ENCODE measurements at regions not wholly inside any gene's neighbourhood (a gene's known extent, or its start where the extent isn't known, plus 50 kb on each side); places are given as distances from the start of the nearest gene placed in this dataset.

DNA sequence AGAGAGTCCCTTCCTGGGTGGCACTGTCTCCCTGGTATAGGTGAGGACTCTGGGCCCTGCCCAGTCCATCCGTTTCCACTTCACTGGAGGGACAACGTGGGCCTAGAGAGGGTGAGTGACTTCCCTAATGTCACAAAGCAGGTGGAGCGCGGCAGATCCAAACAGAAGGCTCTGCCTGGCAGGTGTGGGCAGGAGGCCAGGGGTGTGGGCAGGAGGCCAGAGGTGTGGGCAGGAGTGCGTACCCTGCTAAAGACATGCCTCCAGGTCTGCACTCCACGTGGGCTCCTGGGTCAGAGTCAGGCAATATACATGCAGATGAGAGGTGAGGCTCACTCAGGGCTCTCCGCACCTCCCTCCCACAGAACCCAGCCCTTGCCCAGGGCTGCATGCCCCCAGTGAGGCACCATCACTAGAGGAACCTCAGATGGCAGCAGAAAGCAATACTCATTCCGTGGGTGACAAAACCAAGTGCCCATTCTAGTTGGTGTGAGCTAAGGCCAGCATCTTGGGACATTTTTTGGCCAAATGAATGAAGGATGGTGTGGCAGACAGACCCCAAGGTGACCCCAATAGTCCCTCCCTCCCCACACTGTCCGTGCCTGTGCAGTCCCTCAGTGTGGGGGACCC is 271.6 kb upstream of the RTL1 start:
- TF ChIP-seq, protein P1, sequence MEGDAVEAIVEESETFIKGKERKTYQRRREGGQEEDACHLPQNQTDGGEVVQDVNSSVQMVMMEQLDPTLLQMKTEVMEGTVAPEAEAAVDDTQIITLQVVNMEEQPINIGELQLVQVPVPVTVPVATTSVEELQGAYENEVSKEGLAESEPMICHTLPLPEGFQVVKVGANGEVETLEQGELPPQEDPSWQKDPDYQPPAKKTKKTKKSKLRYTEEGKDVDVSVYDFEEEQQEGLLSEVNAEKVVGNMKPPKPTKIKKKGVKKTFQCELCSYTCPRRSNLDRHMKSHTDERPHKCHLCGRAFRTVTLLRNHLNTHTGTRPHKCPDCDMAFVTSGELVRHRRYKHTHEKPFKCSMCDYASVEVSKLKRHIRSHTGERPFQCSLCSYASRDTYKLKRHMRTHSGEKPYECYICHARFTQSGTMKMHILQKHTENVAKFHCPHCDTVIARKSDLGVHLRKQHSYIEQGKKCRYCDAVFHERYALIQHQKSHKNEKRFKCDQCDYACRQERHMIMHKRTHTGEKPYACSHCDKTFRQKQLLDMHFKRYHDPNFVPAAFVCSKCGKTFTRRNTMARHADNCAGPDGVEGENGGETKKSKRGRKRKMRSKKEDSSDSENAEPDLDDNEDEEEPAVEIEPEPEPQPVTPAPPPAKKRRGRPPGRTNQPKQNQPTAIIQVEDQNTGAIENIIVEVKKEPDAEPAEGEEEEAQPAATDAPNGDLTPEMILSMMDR (IDR thresholded peaks at IDR 0.05 in 2 of 3, conservative IDR thresholded peaks at IDR 0.05 in 1 of 3; ENCODE audit: borderline replicate concordance in 1 of 3, insufficient read depth in 1 of 3, low read depth in 2 of 3, low read length in 2 of 3) = no peak
- TF ChIP-seq ZFX (IDR thresholded peaks at IDR 0.05) = no peak
- TF ChIP-seq POLR2A (IDR thresholded peaks at IDR 0.05; ENCODE audit: borderline replicate concordance, extremely low read depth, insufficient read depth, insufficient read length) = no peak
- no peak for TF ChIP-seq JUND (IDR thresholded peaks at IDR 0.05)
- TF ChIP-seq SRF (IDR thresholded peaks at IDR 0.05; ENCODE audit: low read depth) = no peak
